Stimulated activated CD4-positive, alpha-beta T cell treated with anti-CD3 and anti-CD28 coated beads, Interleukin-15, amount 100 ng/mL, for 1 hour (primary cell): ENCODE measurements at regions not wholly inside any gene's neighbourhood (a gene's known extent, or its start where the extent isn't known, plus 50 kb on each side); places are given as distances from the start of the nearest gene placed in this dataset.
"Not testable (repeated sequence)": the region's sequence is repeated elsewhere in the genome, so short reads cannot be mapped to it uniquely, and the experiment has no call there.

Experiments used
- DNase-seq, 2 donors: peaks; one replicate each; pipeline ENCODE4 v3.0.0-alpha.2; 2020; ENCODE audit warnings: low read depth in 1 of 2, low spot score in 1 of 2

- DNase-seq = not testable (repeated sequence)
Observed at GRCh38 chr1:143905214-143906179, 66.3 kb downstream of the FAM72C start.

- DNase-seq = not testable (repeated sequence)
Observed at GRCh38 chr1:143904622-143904979, 67.2 kb downstream of the FAM72C start.

- not testable (repeated sequence) for DNase-seq
Observed at GRCh38 chr1:143903899-143904621, 67.7 kb downstream of the FAM72C start.

- DNase-seq = not testable (repeated sequence)
Observed at GRCh38 chr1:143896377-143896776, 75.4 kb downstream of the FAM72C start.

- DNase-seq = peak; percentile 49 to 65
Observed at GRCh38 chr1:143884932-143885574, 86.7 kb downstream of the FAM72C start.

- DNase-seq = peak; percentile 13 to 36
Observed at GRCh38 chr1:143884532-143884931, 87.3 kb downstream of the FAM72C start.

GRCh38 chr1:143879757-143880536, 91.8 kb downstream of the FAM72C start:
- DNase-seq = not testable (repeated sequence)

- DNase-seq = not testable (repeated sequence)
Observed at GRCh38 chr1:143875947-143876346, 95.8 kb downstream of the FAM72C start.

- not testable (repeated sequence) for DNase-seq
Observed at GRCh38 chr1:143874625-143875024, 97.2 kb downstream of the FAM72C start.

GRCh38 chr1:143873650-143874049, 98.1 kb downstream of the FAM72C start:
- not testable (repeated sequence) for DNase-seq

- DNase-seq = not testable (repeated sequence)
Observed at GRCh38 chr1:143870388-143870787, 101.4 kb downstream of the FAM72C start.

GRCh38 chr1:143867590-143868220, 104.1 kb downstream of the FAM72C start:
- not testable (repeated sequence) for DNase-seq

GRCh38 chr1:143863901-143864520, 107.8 kb downstream of the FAM72C start:
- not testable (repeated sequence) for DNase-seq

GRCh38 chr1:143862722-143863121, 109.1 kb downstream of the FAM72C start:
- not testable (repeated sequence) for DNase-seq

GRCh38 chr1:143861306-143861705, 110.5 kb downstream of the FAM72C start:
- DNase-seq = not testable (repeated sequence)

GRCh38 chr1:143855867-143856266, 115.9 kb downstream of the FAM72C start:
- not testable (repeated sequence) for DNase-seq

- not testable (repeated sequence) for DNase-seq
Observed at GRCh38 chr1:143854069-143854468, 117.7 kb downstream of the FAM72C start.

- DNase-seq = not testable (repeated sequence)
Observed at GRCh38 chr1:143850637-143851036, 121.1 kb downstream of the FAM72C start.

- not testable (repeated sequence) for DNase-seq
Observed at GRCh38 chr1:143848859-143849258, 122.9 kb downstream of the FAM72C start.

- DNase-seq = not testable (repeated sequence)
Observed at GRCh38 chr1:143845193-143845592, 126.6 kb downstream of the FAM72C start.
